RWPE1 (cell line): ENCODE measurements at regions not wholly inside any gene's neighbourhood (a gene's known extent, or its start where the extent isn't known, plus 50 kb on each side); places are given as distances from the start of the nearest gene placed in this dataset.
A peak's percentile ranks its signal among the peaks of the same experiment; 100 is the strongest.

Experiments
- CTCF ChIA-PET: fragments of 350-600 bp; sonication (Branson Sonifier 250); formaldehyde crosslinking; extraction: SDS; loops from one replicate; lab custom pipeline; 2021; lab: Yijun Ruan, JAX
- POLR2A ChIA-PET: fragments of 400-600 bp; formaldehyde crosslinking; extraction: SDS; loops from one replicate; lab custom pipeline; 2020; ENCODE audit warnings: antibody characterized with exemption; ENCODE audit not compliant: low non-redundant PET; lab: Yijun Ruan, JAX
- DNase-seq: peaks from one replicate; pipeline ENCODE4 v3.0.0; 2012; ENCODE audit warnings: low spot score
- H3K27ac ChIP-seq: fragments of 450-650 bp; 2 replicates; pipeline ENCODE4 v1.5.1; 2017
- CTCF ChIP-seq: fragments of 450-650 bp; conservative IDR thresholded peaks from 2 replicates; pipeline ENCODE4 v1.5.1; 2017; ENCODE audit warnings: low read depth, mild to moderate bottlenecking

GRCh38 chr9:11269036-11269435 lies 656.2 kb upstream of the PTPRD start:
- no peak for TF ChIP-seq CTCF
- H3K27ac ChIP-seq = no peak overlapping the region
- CTCF ChIA-PET = no interaction called here
- no peak for DNase-seq
- POLR2A ChIA-PET = no interaction called here

- no peak for DNase-seq
- CTCF ChIA-PET = no interaction called here
- TF ChIP-seq CTCF = no peak
- H3K27ac ChIP-seq = no peak overlapping the region
- POLR2A ChIA-PET = no interaction called here
Measured at GRCh38 chr9:11275158-11275695, 662.4 kb upstream of the PTPRD start.

GRCh38 chr9:11312966-11313365 lies 700.2 kb upstream of the PTPRD start:
- ChIA-PET POLR2A (no interaction called here), CTCF (interaction anchor here (0.6 kb wide), 2 partner anchors 40 to 60 kb away, joined by 3 to 5 read pairs; no protein-coding TSS in a partner anchor)
- no peak overlapping the region for H3K27ac ChIP-seq
- TF ChIP-seq CTCF = no peak
- no peak for DNase-seq

- TF ChIP-seq CTCF = no peak
- POLR2A ChIA-PET = no interaction called here
- no peak for DNase-seq
- no peak overlapping the region for H3K27ac ChIP-seq
- CTCF ChIA-PET = interaction anchor here (0.7 kb wide), 2 partner anchors 159 to 1226 kb away, joined by 3 read pairs; no protein-coding TSS in a partner anchor
Measured at GRCh38 chr9:11318946-11319345, 706.1 kb upstream of the PTPRD start.

- ChIA-PET CTCF (interaction anchor here (0.5 to 0.9 kb wide), 9 partner anchors 33 to 1226 kb away, joined by 3 to 4 read pairs (median 3); partner anchors contain the start of gene PTPRD), POLR2A (no interaction called here)
- TF ChIP-seq CTCF = peak; percentile 62
- no peak overlapping the region for H3K27ac ChIP-seq
- DNase-seq = peak; percentile 13
Measured at GRCh38 chr9:11319538-11319937, 706.7 kb upstream of the PTPRD start.

GRCh38 chr9:11320989-11321388 lies 708.2 kb upstream of the PTPRD start:
- no peak for DNase-seq
- no peak overlapping the region for H3K27ac ChIP-seq
- POLR2A ChIA-PET = no interaction called here
- no peak for TF ChIP-seq CTCF
- CTCF ChIA-PET = no interaction called here
